ENCODE measurements at regions not wholly inside any gene's neighbourhood (a gene's known extent, or its start where the extent isn't known, plus 50 kb on each side); places are given as distances from the start of the nearest gene placed in this dataset.
A peak's percentile ranks its signal among the peaks of the same experiment; 100 is the strongest.

GRCh38 chr3:164453714-164454113 lies 624.6 kb downstream of the SI start:
- no peak for TF ChIP-seq POLR2AphosphoS5 (IDR thresholded peaks at IDR 0.05)
- TF ChIP-seq EP300 (IDR thresholded peaks at IDR 0.05) = no peak
- no peak for TF ChIP-seq CTCF (IDR thresholded peaks at IDR 0.05)
- TF ChIP-seq POLR2A (IDR thresholded peaks at IDR 0.05) = no peak
- peaks cover 0 to 3% (median 0%) of the 10 kb centered on the region in 3 donors for H3K4me1 ChIP-seq
- WGBS, 2 donors (ENCODE audit: low coverage in 1 of 2) = 73 to 76% methylated on average over 1 of the region's 1 CpG
- no peak for ATAC-seq
- no peak overlapping the region for H3K4me3 ChIP-seq
- no peak overlapping the region for H3K27ac ChIP-seq
- no peaks in the 10 kb centered on the region for H3K36me3 ChIP-seq
- peaks cover 0 to 1% (median 0%) of the 10 kb centered on the region in 3 donors for H3K9me3 ChIP-seq
- no peaks in the 10 kb centered on the region for H3K27me3 ChIP-seq

- WGBS, 2 donors (ENCODE audit: low coverage in 1 of 2) = 83 to 88% methylated on average over 1 of the region's 1 CpG
- Histone ChIP-seq H3K27ac (peak overlapping the region in 1 of 4 donors; percentile 52), H3K36me3 (no peaks in the 10 kb centered on the region), H3K4me1 (peaks cover 0 to 3% (median 0%) of the 10 kb centered on the region in 3 donors), H3K9me3 (peaks cover 0 to 7% (median 0%) of the 10 kb centered on the region in 3 donors), H3K4me3 (no peak overlapping the region), H3K27me3 (no peaks in the 10 kb centered on the region)
- TF ChIP-seq CTCF (IDR thresholded peaks at IDR 0.05) (no peak), POLR2A (IDR thresholded peaks at IDR 0.05) (no peak), POLR2AphosphoS5 (IDR thresholded peaks at IDR 0.05) (no peak), EP300 (IDR thresholded peaks at IDR 0.05) (no peak)
- ATAC-seq = no peak
These were observed 625.6 kb downstream of the SI start for GRCh38 chr3:164452707-164453106.

GRCh38 chr3:164451072-164451910 lies 627.0 kb downstream of the SI start:
- TF ChIP-seq EP300 (IDR thresholded peaks at IDR 0.05) (no peak), CTCF (IDR thresholded peaks at IDR 0.05) (no peak), POLR2AphosphoS5 (IDR thresholded peaks at IDR 0.05) (no peak), POLR2A (IDR thresholded peaks at IDR 0.05) (no peak)
- peak; percentile 79 for ATAC-seq
- no CpG with 5 or more reads among the region's 5 CpGs for WGBS, 2 donors (ENCODE audit: low coverage in 1 of 2)
- Histone ChIP-seq H3K36me3 (no peaks in the 10 kb centered on the region), H3K4me1 (peaks cover 0 to 3% (median 0%) of the 10 kb centered on the region in 3 donors), H3K9me3 (peaks cover 0 to 7% (median 0%) of the 10 kb centered on the region in 3 donors), H3K4me3 (no peak overlapping the region), H3K27me3 (no peaks in the 10 kb centered on the region), H3K27ac (peak overlapping the region; percentile 47 to 69 (median 60))

GRCh38 chr3:164450276-164450905 lies 627.9 kb downstream of the SI start:
- Histone ChIP-seq H3K36me3 (no peaks in the 10 kb centered on the region), H3K4me3 (no peak overlapping the region), H3K4me1 (peaks cover 0 to 3% (median 0%) of the 10 kb centered on the region in 3 donors), H3K27ac (peak overlapping the region; percentile 47 to 67 (median 54)), H3K27me3 (no peaks in the 10 kb centered on the region), H3K9me3 (peaks cover 0 to 7% (median 0%) of the 10 kb centered on the region in 3 donors)
- WGBS, 2 donors (ENCODE audit: low coverage in 1 of 2) = 32 to 36% methylated on average over 3 to 4 of the region's 4 CpGs
- TF ChIP-seq POLR2A (IDR thresholded peaks at IDR 0.05) (no peak), POLR2AphosphoS5 (IDR thresholded peaks at IDR 0.05) (no peak), EP300 (IDR thresholded peaks at IDR 0.05) (no peak), CTCF (IDR thresholded peaks at IDR 0.05) (no peak)
- ATAC-seq = peak; percentile 66

Data from gastroesophageal sphincter (tissue), 4 donors.